ENCODE measurements at regions not wholly inside any gene's neighbourhood (a gene's known extent, or its start where the extent isn't known, plus 50 kb on each side); places are given as distances from the start of the nearest gene placed in this dataset.
"Not testable (repeated sequence)": the region's sequence is repeated elsewhere in the genome, so short reads cannot be mapped to it uniquely, and the experiment has no call there.

DNA sequence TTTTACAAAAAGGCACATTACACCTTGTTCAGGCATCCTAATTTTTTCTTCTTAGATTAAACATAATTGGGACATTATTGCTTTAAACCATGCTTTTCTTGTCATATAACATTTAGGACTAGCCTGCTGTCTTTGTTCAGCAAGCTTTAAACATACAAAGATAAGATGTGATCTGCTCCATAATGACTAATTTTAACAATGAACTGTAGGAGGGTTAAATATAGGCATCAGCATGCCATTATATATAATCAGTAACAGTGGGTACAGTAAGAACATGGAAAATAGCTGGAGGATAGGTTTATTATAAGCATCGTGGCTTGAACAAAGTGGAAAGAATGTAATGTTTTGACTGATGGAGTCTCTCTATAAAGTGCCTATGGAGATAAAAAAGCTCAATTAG is 661.7 kb downstream of the SLITRK6 start:
- intact Hi-C loops (cut with micrococcal nuclease; ENCODE audit: unreplicated experiment) = no loop called here
- BruUV-seq (replicated peaks) = no TSS peak
- Histone ChIP-seq H3K9me3 (ENCODE audit: low read length) (no peaks in the 10 kb centered on the region), H3K4me1 (ENCODE audit: insufficient read depth, low read length, poor library complexity, severe bottlenecking) (no peaks in the 10 kb centered on the region), H3K9me2 (ENCODE audit: insufficient read depth, low read length) (no peaks in the 10 kb centered on the region), H3K4me3 (ENCODE audit: low read depth, low read length, poor library complexity, severe bottlenecking) (no peak overlapping the region), H4K20me1 (ENCODE audit: insufficient read depth, low read length) (no peaks in the 10 kb centered on the region), H3K27ac (ENCODE audit: low read depth, low read length, poor library complexity, severe bottlenecking) (no peak overlapping the region), H3K79me2 (ENCODE audit: insufficient read depth, low read depth, low read length) (no peaks in the 10 kb centered on the region), H3K4me2 (ENCODE audit: low read length) (no peak overlapping the region), H2AFZ (ENCODE audit: low read length) (no peak overlapping the region), H3K36me3 (ENCODE audit: insufficient read depth, low read length) (no peaks in the 10 kb centered on the region)
- ChIA-PET POLR2A (interaction anchor here (1.1 kb wide), 1 partner anchor 65 kb away, joined by 4 read pairs; no protein-coding TSS in a partner anchor), CTCF (ENCODE audit: unreplicated experiment) (no interaction called here)
- TF ChIP-seq, protein P1, sequence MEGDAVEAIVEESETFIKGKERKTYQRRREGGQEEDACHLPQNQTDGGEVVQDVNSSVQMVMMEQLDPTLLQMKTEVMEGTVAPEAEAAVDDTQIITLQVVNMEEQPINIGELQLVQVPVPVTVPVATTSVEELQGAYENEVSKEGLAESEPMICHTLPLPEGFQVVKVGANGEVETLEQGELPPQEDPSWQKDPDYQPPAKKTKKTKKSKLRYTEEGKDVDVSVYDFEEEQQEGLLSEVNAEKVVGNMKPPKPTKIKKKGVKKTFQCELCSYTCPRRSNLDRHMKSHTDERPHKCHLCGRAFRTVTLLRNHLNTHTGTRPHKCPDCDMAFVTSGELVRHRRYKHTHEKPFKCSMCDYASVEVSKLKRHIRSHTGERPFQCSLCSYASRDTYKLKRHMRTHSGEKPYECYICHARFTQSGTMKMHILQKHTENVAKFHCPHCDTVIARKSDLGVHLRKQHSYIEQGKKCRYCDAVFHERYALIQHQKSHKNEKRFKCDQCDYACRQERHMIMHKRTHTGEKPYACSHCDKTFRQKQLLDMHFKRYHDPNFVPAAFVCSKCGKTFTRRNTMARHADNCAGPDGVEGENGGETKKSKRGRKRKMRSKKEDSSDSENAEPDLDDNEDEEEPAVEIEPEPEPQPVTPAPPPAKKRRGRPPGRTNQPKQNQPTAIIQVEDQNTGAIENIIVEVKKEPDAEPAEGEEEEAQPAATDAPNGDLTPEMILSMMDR (conservative IDR thresholded peaks at IDR 0.05; ENCODE audit: low read length) = no peak
- TF ChIP-seq EZH2phosphoT487 (IDR thresholded peaks at IDR 0.05; ENCODE audit: borderline replicate concordance, low read depth, low read length) = no peak
- no peak for DNase-seq (ENCODE audit: low spot score)

DNA sequence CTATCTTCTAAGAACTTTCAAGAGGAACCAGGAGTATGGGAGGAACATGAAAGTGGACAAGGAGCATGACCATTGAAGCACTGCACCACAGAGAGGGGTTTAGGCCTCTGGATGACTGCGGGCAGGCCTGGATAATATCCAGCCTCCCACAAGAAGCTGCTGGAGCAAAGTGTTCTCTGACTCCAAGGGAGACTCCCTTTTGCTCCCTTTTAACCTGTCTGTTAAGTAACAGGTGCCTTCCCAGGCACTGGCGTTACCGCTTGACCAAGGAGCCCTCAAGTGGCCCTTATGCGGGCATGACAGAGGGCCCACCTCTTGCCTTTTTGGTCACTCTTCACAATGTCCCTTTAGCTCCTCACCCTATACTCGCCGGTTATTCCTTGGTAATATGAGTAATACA is 666.2 kb downstream of the SLITRK6 start:
- Histone ChIP-seq H3K4me1 (ENCODE audit: insufficient read depth, low read length, poor library complexity, severe bottlenecking) (no peaks in the 10 kb centered on the region), H3K4me2 (ENCODE audit: low read length) (no peak overlapping the region), H4K20me1 (ENCODE audit: insufficient read depth, low read length) (no peaks in the 10 kb centered on the region), H3K27ac (ENCODE audit: low read depth, low read length, poor library complexity, severe bottlenecking) (no peak overlapping the region), H3K9me3 (ENCODE audit: low read length) (no peaks in the 10 kb centered on the region), H3K79me2 (ENCODE audit: insufficient read depth, low read depth, low read length) (no peaks in the 10 kb centered on the region), H3K4me3 (ENCODE audit: low read depth, low read length, poor library complexity, severe bottlenecking) (no peak overlapping the region), H3K36me3 (ENCODE audit: insufficient read depth, low read length) (no peaks in the 10 kb centered on the region), H3K9me2 (ENCODE audit: insufficient read depth, low read length) (no peaks in the 10 kb centered on the region), H2AFZ (ENCODE audit: low read length) (no peak overlapping the region)
- intact Hi-C loops (cut with micrococcal nuclease; ENCODE audit: unreplicated experiment) = no loop called here
- POLR2A ChIA-PET = interaction anchor here (0.6 to 1.1 kb wide), 3 partner anchors 27 to 1702 kb away, joined by 3 to 4 read pairs (median 4); no protein-coding TSS in a partner anchor
- CTCF ChIA-PET (ENCODE audit: unreplicated experiment) = no interaction called here
- BruUV-seq (replicated peaks) = no TSS peak
- DNase-seq (ENCODE audit: low spot score) = no peak
- no peak for TF ChIP-seq EZH2phosphoT487 (IDR thresholded peaks at IDR 0.05; ENCODE audit: borderline replicate concordance, low read depth, low read length)
- TF ChIP-seq, protein P1 (conservative IDR thresholded peaks at IDR 0.05; ENCODE audit: low read length) = no peak

DNA sequence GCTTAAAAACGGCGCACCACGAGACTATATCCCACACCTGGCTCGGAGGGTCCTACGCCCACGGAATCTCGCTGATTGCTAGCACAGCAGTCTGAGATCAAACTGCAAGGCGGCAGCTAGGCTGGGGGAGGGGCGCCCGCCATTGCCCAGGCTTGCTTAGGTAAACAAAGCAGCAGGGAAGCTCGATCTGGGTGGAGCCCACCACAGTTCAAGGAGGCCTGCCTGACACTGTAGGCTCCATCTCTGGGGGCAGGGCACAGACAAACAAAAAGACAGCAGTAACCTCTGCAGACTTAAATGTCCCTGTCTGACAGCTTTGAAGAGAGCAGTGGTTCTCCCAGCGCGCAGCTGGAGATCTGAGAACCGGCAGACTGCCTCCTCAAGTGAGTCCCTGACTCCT is 675.7 kb downstream of the SLITRK6 start:
- CTCF ChIA-PET (ENCODE audit: unreplicated experiment) = not testable (repeated sequence)

More for the DNA sequence above, 675.7 kb downstream of the SLITRK6 start:
- intact Hi-C loops (cut with micrococcal nuclease; ENCODE audit: unreplicated experiment); H3K9me2 ChIP-seq (ENCODE audit: insufficient read depth, low read length); H3K79me2 ChIP-seq (ENCODE audit: insufficient read depth, low read depth, low read length); H2AFZ ChIP-seq (ENCODE audit: low read length); H3K9me3 ChIP-seq (ENCODE audit: low read length); H3K4me1 ChIP-seq (ENCODE audit: insufficient read depth, low read length, poor library complexity, severe bottlenecking); H3K4me3 ChIP-seq (ENCODE audit: low read depth, low read length, poor library complexity, severe bottlenecking); DNase-seq (ENCODE audit: low spot score); H3K4me2 ChIP-seq (ENCODE audit: low read length); BruUV-seq (replicated peaks); POLR2A ChIA-PET; H4K20me1 ChIP-seq (ENCODE audit: insufficient read depth, low read length); H3K36me3 ChIP-seq (ENCODE audit: insufficient read depth, low read length); H3K27ac ChIP-seq (ENCODE audit: low read depth, low read length, poor library complexity, severe bottlenecking): not testable (repeated sequence)
